OCI-LY1 (cell line): ENCODE measurements at regions not wholly inside any gene's neighbourhood (a gene's known extent, or its start where the extent isn't known, plus 50 kb on each side); places are given as distances from the start of the nearest gene placed in this dataset.

Experiments used
- H2AFZ ChIP-seq: fragments of 200-600 bp; sonication (generic), shearing (Covaris generic); 2 replicates; pipeline ENCODE4 v1.6.0; 2014; ENCODE audit warnings: antibody characterized with exemption, mild to moderate bottlenecking, low read length
- H3F3A ChIP-seq: fragments of 200-600 bp; sonication (generic), shearing (Covaris generic); 2 replicates; pipeline ENCODE4 v1.6.0; 2014; ENCODE audit warnings: mild to moderate bottlenecking, antibody characterized with exemption, low read length, moderate library complexity; ENCODE audit not compliant: insufficient read depth
- H3K27ac ChIP-seq: fragments of 200-600 bp; sonication (generic); 2 replicates; pipeline ENCODE4 v1.5.1; 2014; ENCODE audit warnings: low read length, mixed run types, mild to moderate bottlenecking, low read depth; ENCODE audit not compliant: poor library complexity, severe bottlenecking
- H3K27me3 ChIP-seq: fragments of 200-600 bp; sonication (generic); 2 replicates; pipeline ENCODE4 v1.6.0; 2014; ENCODE audit warnings: antibody characterized with exemption, mild to moderate bottlenecking, low read length, moderate library complexity; ENCODE audit not compliant: insufficient read depth
- H3K36me3 ChIP-seq: fragments of 200-600 bp; sonication (generic); 2 replicates; pipeline ENCODE4 v1.6.1; 2014; ENCODE audit warnings: mild to moderate bottlenecking, antibody characterized with exemption, low read length, moderate library complexity, mixed read lengths; ENCODE audit not compliant: insufficient read depth
- H3K4me1 ChIP-seq: fragments of 200-600 bp; sonication (generic); 2 replicates; pipeline ENCODE4 v1.5.1; 2014; ENCODE audit warnings: mild to moderate bottlenecking, low read length, moderate library complexity; ENCODE audit not compliant: insufficient read depth, severe bottlenecking
- H3K4me2 ChIP-seq: fragments of 200-600 bp; sonication (generic), shearing (Covaris generic); 2 replicates; pipeline ENCODE4 v1.6.1; 2014; ENCODE audit warnings: low read length
- H3K4me3 ChIP-seq: fragments of 200-600 bp; sonication (generic); 2 replicates; pipeline ENCODE4 v1.5.1; 2014; ENCODE audit warnings: low read length, low read depth, mild to moderate bottlenecking, mixed read lengths; ENCODE audit not compliant: poor library complexity, severe bottlenecking
- H3K79me2 ChIP-seq: fragments of 200-600 bp; shearing (Covaris generic); 2 replicates; pipeline ENCODE4 v1.6.1; 2016; ENCODE audit warnings: mixed run types, low read length, mixed read lengths; ENCODE audit not compliant: insufficient read depth
- H3K9ac ChIP-seq: fragments of 200-600 bp; sonication (generic), shearing (Covaris generic); 2 replicates; pipeline ENCODE4 v1.6.1; 2014; ENCODE audit warnings: mild to moderate bottlenecking, low read length, mixed read lengths
- H3K9me2 ChIP-seq: fragments of 200-600 bp; sonication (generic), shearing (Covaris generic); 2 replicates; pipeline ENCODE4 v1.6.1; 2014; ENCODE audit warnings: low read depth, mild to moderate bottlenecking, low read length, mixed read lengths
- H3K9me3 ChIP-seq: fragments of 200-600 bp; shearing (Covaris generic); 2 replicates; pipeline ENCODE4 v1.6.1; 2014; ENCODE audit warnings: low read length, mixed read lengths
- H4K20me1 ChIP-seq: fragments of 200-600 bp; sonication (generic), shearing (Covaris generic); 2 replicates; pipeline ENCODE4 v1.6.0; 2016; ENCODE audit warnings: mild to moderate bottlenecking, low read length; ENCODE audit not compliant: insufficient read depth
- CTCF ChIP-seq: fragments of 200-600 bp; sonication (generic), shearing (Covaris generic); IDR thresholded peaks from 2 replicates; pipeline ENCODE4 v1.5.1; 2017; ENCODE audit warnings: mild to moderate bottlenecking, antibody characterized with exemption, low read length, moderate library complexity, mixed read lengths
- EZH2 ChIP-seq: fragments of 200-600 bp; sonication (generic), shearing (Covaris generic); IDR thresholded peaks from 2 replicates; pipeline ENCODE4 v1.8.0; 2017; ENCODE audit warnings: borderline replicate concordance, mixed run types, mild to moderate bottlenecking, antibody characterized with exemption, low read length, moderate library complexity, mixed read lengths

- no peak for TF ChIP-seq CTCF
- TF ChIP-seq EZH2: no peak
- no peak overlapping the region for H3K27ac ChIP-seq
- no peaks in the 10 kb centered on the region for H3F3A ChIP-seq
- no peak overlapping the region for H3K4me3 ChIP-seq
- H3K9me3 ChIP-seq: no peaks in the 10 kb centered on the region
- H2AFZ ChIP-seq: no peak overlapping the region
- no peaks in the 10 kb centered on the region; the same call in 1 of the 2 replicates for H3K9me2 ChIP-seq
- no peaks in the 10 kb centered on the region for H3K36me3 ChIP-seq
- no peaks in the 10 kb centered on the region for H3K27me3 ChIP-seq
- H3K4me2 ChIP-seq: no peak overlapping the region
- no peak overlapping the region for H3K9ac ChIP-seq
- no peaks in the 10 kb centered on the region for H3K79me2 ChIP-seq
- no peaks in the 10 kb centered on the region for H3K4me1 ChIP-seq
- H4K20me1 ChIP-seq: no peaks in the 10 kb centered on the region
Measured at GRCh38 chr3:152977366-152977765, 142.4 kb downstream of the P2RY1 start.

GRCh38 chr3:152978152-152978551 is 143.2 kb downstream of the P2RY1 start:
- TF ChIP-seq CTCF (no peak), EZH2 (no peak)
- Histone ChIP-seq H3K9me2 (no peaks in the 10 kb centered on the region; the same call in 1 of the 2 replicates), H3F3A (no peaks in the 10 kb centered on the region), H3K27ac (no peak overlapping the region), H3K4me3 (no peak overlapping the region), H3K27me3 (no peaks in the 10 kb centered on the region), H3K4me2 (no peak overlapping the region), H2AFZ (no peak overlapping the region), H4K20me1 (no peaks in the 10 kb centered on the region), H3K9ac (no peak overlapping the region), H3K36me3 (no peaks in the 10 kb centered on the region), H3K9me3 (no peaks in the 10 kb centered on the region), H3K4me1 (no peaks in the 10 kb centered on the region), H3K79me2 (no peaks in the 10 kb centered on the region)

- Histone ChIP-seq H3K36me3 (no peaks in the 10 kb centered on the region), H3K9me2 (no peaks in the 10 kb centered on the region), H3F3A (no peaks in the 10 kb centered on the region), H3K9me3 (no peaks in the 10 kb centered on the region), H3K4me1 (no peaks in the 10 kb centered on the region), H3K9ac (no peak overlapping the region), H3K27ac (no peak overlapping the region), H3K4me2 (no peak overlapping the region), H3K79me2 (no peaks in the 10 kb centered on the region), H4K20me1 (no peaks in the 10 kb centered on the region), H2AFZ (no peak overlapping the region), H3K27me3 (no peaks in the 10 kb centered on the region), H3K4me3 (no peak overlapping the region)
- no peak for TF ChIP-seq CTCF
- no peak for TF ChIP-seq EZH2
Measured at GRCh38 chr3:152997526-152997925, 162.6 kb downstream of the P2RY1 start.
